ENCODE measurements at regions not wholly inside any gene's neighbourhood (a gene's known extent, or its start where the extent isn't known, plus 50 kb on each side); places are given as distances from the start of the nearest gene placed in this dataset.

DNA sequence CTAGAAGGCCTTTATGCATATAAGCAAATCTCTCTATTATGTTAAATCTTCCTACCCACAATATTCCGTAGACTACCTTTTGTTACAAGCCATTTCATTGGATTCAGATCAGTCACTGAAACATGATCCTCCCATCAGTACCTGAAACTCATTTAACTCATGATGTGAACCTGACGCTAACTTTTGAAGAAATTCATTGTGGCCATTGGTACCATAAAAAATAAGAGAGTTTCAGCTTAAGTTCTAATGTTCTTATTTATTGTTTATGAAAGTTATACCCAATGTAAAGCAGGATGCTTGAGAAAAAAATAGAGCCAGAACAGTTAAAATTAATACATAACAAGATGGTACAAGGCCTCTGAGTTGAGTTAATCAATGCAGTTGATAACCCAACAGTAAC is 439.6 kb downstream of the KCNJ2 start:
- TF ChIP-seq CTCF (IDR thresholded peaks at IDR 0.05) (no peak), POLR2A (IDR thresholded peaks at IDR 0.05) (no peak), POLR2AphosphoS5 (IDR thresholded peaks at IDR 0.05; ENCODE audit: insufficient read depth in 1 of 2, low read depth in 1 of 2) (no peak)

Data from vagina (tissue), 2 donors.